SK-N-SH treated with all-trans-retinoic acid at 6 μM for 48 hours (cell line): ENCODE measurements at regions not wholly inside any gene's neighbourhood (a gene's known extent, or its start where the extent isn't known, plus 50 kb on each side); places are given as distances from the start of the nearest gene placed in this dataset.

Experiments
- ATAC-seq: fragments of 200-7000 bp; cut with Tn5 transposase; 3 replicates; pipeline ENCODE4 v1.9.1; 2020; ENCODE audit warnings: mild to moderate bottlenecking, moderate library complexity
- ARNTL ChIP-seq: fragments of 450-650 bp; formaldehyde crosslinking; IDR thresholded peaks from 2 replicates; pipeline ENCODE4 v1.5.0; 2020; ENCODE audit warnings: low read depth, mild to moderate bottlenecking, moderate library complexity, borderline replicate concordance
- BACH2 ChIP-seq: fragments of 250-450 bp; sonication (Bioruptor Pico); IDR thresholded peaks from 2 replicates; pipeline ENCODE4 v1.9.0; 2021; ENCODE audit warnings: mild to moderate bottlenecking, borderline replicate concordance
- CSDC2 ChIP-seq: fragments of 250-450 bp; sonication (Bioruptor Pico); IDR thresholded peaks from 2 replicates; pipeline ENCODE4 v1.5.0; 2020; ENCODE audit warnings: mild to moderate bottlenecking, moderate library complexity
- ESRRG ChIP-seq: fragments of 250-450 bp; sonication (Bioruptor Pico); IDR thresholded peaks from 2 replicates; pipeline ENCODE4 v1.6.1; 2021; ENCODE audit warnings: mild to moderate bottlenecking
- GLIS3 ChIP-seq: fragments of 250-450 bp; sonication (Bioruptor Pico); IDR thresholded peaks from 2 replicates; pipeline ENCODE4 v1.5.0; 2020; ENCODE audit warnings: mild to moderate bottlenecking, moderate library complexity
- ISL1 ChIP-seq: fragments of 250-450 bp; sonication (Bioruptor Pico); IDR thresholded peaks from 2 replicates; pipeline ENCODE4 v2.1.2; 2022; ENCODE audit warnings: mild to moderate bottlenecking, moderate library complexity
- OSR1 ChIP-seq: fragments of 250-450 bp; sonication (Bioruptor Pico); IDR thresholded peaks from 2 replicates; pipeline ENCODE4 v1.8.0; 2022; ENCODE audit warnings: moderate library complexity, mild to moderate bottlenecking, inconsistent platforms
- PPARA ChIP-seq: fragments of 250-450 bp; sonication (Bioruptor Pico); IDR thresholded peaks from 2 replicates; pipeline ENCODE4 v1.5.0; 2020; ENCODE audit warnings: mild to moderate bottlenecking, borderline replicate concordance
- RARB ChIP-seq: fragments of 250-450 bp; sonication (Bioruptor Pico); IDR thresholded peaks from 2 replicates; pipeline ENCODE4 v1.8.0; 2021; ENCODE audit warnings: mild to moderate bottlenecking, moderate library complexity
- SNAI2 ChIP-seq: fragments of 250-450 bp; sonication (Bioruptor Pico); IDR thresholded peaks from 2 replicates; pipeline ENCODE4 v1.5.0; 2020; ENCODE audit warnings: mild to moderate bottlenecking, moderate library complexity
- TCF4 ChIP-seq: fragments of 250-450 bp; sonication (Bioruptor Pico); IDR thresholded peaks from 2 replicates; pipeline ENCODE4 v1.8.0; 2021; ENCODE audit warnings: mild to moderate bottlenecking, moderate library complexity, borderline replicate concordance
- ZFP30 ChIP-seq: fragments of 450-650 bp; formaldehyde crosslinking; IDR thresholded peaks from 2 replicates; pipeline ENCODE4 v1.5.0; 2022; ENCODE audit warnings: mild to moderate bottlenecking, moderate library complexity
- ZNF565 ChIP-seq: fragments of 450-650 bp; formaldehyde crosslinking; conservative IDR thresholded peaks from 2 replicates; pipeline ENCODE4 v1.5.0; 2020; ENCODE audit warnings: low read depth, mild to moderate bottlenecking, moderate library complexity
- ZNF70 ChIP-seq: fragments of 450-650 bp; formaldehyde crosslinking; IDR thresholded peaks from 2 replicates; pipeline ENCODE4 v1.5.0; 2020; ENCODE audit warnings: mild to moderate bottlenecking, moderate library complexity
- ZNF8 ChIP-seq: fragments of 450-650 bp; formaldehyde crosslinking; IDR thresholded peaks from 2 replicates; pipeline ENCODE4 v1.5.0; 2020; ENCODE audit warnings: mild to moderate bottlenecking, moderate library complexity
- TF ChIP-seq, protein P1 (sequence below): fragments of 250-450 bp; sonication (Bioruptor Pico); IDR thresholded peaks from 2 replicates; pipeline ENCODE4 v1.5.1; 2020; ENCODE audit warnings: low read depth, mild to moderate bottlenecking, moderate library complexity
- TF ChIP-seq, protein P2 (sequence below): fragments of 250-450 bp; sonication (Bioruptor Pico); IDR thresholded peaks from 2 replicates; pipeline ENCODE4 v1.5.0; 2020; ENCODE audit warnings: mild to moderate bottlenecking, moderate library complexity
- TF ChIP-seq, protein P3 (sequence below): fragments of 250-450 bp; sonication (Bioruptor Pico); IDR thresholded peaks from 2 replicates; pipeline ENCODE4 v1.8.0; 2021; ENCODE audit warnings: low read depth, mild to moderate bottlenecking, moderate library complexity, borderline replicate concordance
- TF ChIP-seq, protein P4 (sequence below): fragments of 250-450 bp; sonication (Bioruptor Pico); IDR thresholded peaks from 2 replicates; pipeline ENCODE4 v1.5.1; 2021; ENCODE audit warnings: mild to moderate bottlenecking, moderate library complexity
- TF ChIP-seq, protein P5 (sequence below): fragments of 250-450 bp; sonication (Bioruptor Pico); IDR thresholded peaks from 2 replicates; pipeline ENCODE4 v1.8.0; 2020; ENCODE audit warnings: mild to moderate bottlenecking, moderate library complexity, borderline replicate concordance

DNA sequence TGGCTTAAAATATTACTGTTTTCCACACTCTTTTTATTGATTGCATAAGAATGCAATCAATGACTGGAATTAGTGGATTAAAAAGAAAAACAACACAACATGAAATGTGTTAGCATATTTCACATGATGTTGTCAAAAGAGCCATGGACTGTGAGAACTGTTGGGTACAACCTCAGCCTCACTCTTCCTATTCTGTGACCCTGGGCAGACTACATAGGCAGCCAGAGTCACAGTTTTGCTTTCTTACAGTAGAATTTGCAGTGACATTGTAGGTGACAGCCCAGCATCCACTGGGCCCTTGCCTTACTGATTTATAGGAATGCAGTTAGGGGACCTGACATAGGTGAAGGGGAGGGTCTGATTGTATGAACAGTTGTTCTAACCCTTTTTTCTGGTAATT, 471.4 kb upstream of the SLC35B3 start:
- ATAC-seq, result no peak
- TF ChIP-seq, protein P1, sequence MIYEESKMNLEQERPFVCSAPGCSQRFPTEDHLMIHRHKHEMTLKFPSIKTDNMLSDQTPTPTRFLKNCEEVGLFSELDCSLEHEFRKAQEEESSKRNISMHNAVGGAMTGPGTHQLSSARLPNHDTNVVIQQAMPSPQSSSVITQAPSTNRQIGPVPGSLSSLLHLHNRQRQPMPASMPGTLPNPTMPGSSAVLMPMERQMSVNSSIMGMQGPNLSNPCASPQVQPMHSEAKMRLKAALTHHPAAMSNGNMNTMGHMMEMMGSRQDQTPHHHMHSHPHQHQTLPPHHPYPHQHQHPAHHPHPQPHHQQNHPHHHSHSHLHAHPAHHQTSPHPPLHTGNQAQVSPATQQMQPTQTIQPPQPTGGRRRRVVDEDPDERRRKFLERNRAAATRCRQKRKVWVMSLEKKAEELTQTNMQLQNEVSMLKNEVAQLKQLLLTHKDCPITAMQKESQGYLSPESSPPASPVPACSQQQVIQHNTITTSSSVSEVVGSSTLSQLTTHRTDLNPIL (CRISPR knock-in tag), result no peak
- TF ChIP-seq ZNF8 (CRISPR knock-in tag), result no peak
- TF ChIP-seq PPARA (CRISPR knock-in tag), result no peak
- no peak for TF ChIP-seq ZNF70
- no peak for TF ChIP-seq ESRRG (CRISPR knock-in tag)
- TF ChIP-seq ZFP30, result no peak
- TF ChIP-seq, protein P2, sequence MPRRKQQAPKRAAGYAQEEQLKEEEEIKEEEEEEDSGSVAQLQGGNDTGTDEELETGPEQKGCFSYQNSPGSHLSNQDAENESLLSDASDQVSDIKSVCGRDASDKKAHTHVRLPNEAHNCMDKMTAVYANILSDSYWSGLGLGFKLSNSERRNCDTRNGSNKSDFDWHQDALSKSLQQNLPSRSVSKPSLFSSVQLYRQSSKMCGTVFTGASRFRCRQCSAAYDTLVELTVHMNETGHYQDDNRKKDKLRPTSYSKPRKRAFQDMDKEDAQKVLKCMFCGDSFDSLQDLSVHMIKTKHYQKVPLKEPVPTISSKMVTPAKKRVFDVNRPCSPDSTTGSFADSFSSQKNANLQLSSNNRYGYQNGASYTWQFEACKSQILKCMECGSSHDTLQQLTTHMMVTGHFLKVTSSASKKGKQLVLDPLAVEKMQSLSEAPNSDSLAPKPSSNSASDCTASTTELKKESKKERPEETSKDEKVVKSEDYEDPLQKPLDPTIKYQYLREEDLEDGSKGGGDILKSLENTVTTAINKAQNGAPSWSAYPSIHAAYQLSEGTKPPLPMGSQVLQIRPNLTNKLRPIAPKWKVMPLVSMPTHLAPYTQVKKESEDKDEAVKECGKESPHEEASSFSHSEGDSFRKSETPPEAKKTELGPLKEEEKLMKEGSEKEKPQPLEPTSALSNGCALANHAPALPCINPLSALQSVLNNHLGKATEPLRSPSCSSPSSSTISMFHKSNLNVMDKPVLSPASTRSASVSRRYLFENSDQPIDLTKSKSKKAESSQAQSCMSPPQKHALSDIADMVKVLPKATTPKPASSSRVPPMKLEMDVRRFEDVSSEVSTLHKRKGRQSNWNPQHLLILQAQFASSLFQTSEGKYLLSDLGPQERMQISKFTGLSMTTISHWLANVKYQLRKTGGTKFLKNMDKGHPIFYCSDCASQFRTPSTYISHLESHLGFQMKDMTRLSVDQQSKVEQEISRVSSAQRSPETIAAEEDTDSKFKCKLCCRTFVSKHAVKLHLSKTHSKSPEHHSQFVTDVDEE, result no peak
- no peak for TF ChIP-seq ZNF565 (CRISPR knock-in tag)
- TF ChIP-seq, protein P3, sequence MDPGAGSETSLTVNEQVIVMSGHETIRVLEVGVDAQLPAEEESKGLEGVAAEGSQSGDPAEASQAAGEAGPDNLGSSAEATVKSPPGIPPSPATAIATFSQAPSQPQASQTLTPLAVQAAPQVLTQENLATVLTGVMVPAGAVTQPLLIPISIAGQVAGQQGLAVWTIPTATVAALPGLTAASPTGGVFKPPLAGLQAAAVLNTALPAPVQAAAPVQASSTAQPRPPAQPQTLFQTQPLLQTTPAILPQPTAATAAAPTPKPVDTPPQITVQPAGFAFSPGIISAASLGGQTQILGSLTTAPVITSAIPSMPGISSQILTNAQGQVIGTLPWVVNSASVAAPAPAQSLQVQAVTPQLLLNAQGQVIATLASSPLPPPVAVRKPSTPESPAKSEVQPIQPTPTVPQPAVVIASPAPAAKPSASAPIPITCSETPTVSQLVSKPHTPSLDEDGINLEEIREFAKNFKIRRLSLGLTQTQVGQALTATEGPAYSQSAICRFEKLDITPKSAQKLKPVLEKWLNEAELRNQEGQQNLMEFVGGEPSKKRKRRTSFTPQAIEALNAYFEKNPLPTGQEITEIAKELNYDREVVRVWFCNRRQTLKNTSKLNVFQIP (CRISPR knock-in tag), result no peak
- no peak for TF ChIP-seq SNAI2 (CRISPR knock-in tag)
- TF ChIP-seq, protein P4, sequence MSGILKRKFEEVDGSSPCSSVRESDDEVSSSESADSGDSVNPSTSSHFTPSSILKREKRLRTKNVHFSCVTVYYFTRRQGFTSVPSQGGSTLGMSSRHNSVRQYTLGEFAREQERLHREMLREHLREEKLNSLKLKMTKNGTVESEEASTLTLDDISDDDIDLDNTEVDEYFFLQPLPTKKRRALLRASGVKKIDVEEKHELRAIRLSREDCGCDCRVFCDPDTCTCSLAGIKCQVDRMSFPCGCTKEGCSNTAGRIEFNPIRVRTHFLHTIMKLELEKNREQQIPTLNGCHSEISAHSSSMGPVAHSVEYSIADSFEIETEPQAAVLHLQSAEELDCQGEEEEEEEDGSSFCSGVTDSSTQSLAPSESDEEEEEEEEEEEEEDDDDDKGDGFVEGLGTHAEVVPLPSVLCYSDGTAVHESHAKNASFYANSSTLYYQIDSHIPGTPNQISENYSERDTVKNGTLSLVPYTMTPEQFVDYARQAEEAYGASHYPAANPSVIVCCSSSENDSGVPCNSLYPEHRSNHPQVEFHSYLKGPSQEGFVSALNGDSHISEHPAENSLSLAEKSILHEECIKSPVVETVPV (CRISPR knock-in tag), result no peak
- no peak for TF ChIP-seq TCF4
- no peak for TF ChIP-seq CSDC2
- no peak for TF ChIP-seq OSR1 (CRISPR knock-in tag)
- TF ChIP-seq GLIS3 (CRISPR knock-in tag), result no peak
- TF ChIP-seq BACH2 (CRISPR knock-in tag), result no peak
- no peak for TF ChIP-seq RARB (CRISPR knock-in tag)
- TF ChIP-seq, protein P5, sequence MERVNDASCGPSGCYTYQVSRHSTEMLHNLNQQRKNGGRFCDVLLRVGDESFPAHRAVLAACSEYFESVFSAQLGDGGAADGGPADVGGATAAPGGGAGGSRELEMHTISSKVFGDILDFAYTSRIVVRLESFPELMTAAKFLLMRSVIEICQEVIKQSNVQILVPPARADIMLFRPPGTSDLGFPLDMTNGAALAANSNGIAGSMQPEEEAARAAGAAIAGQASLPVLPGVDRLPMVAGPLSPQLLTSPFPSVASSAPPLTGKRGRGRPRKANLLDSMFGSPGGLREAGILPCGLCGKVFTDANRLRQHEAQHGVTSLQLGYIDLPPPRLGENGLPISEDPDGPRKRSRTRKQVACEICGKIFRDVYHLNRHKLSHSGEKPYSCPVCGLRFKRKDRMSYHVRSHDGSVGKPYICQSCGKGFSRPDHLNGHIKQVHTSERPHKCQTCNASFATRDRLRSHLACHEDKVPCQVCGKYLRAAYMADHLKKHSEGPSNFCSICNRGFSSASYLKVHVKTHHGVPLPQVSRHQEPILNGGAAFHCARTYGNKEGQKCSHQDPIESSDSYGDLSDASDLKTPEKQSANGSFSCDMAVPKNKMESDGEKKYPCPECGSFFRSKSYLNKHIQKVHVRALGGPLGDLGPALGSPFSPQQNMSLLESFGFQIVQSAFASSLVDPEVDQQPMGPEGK, result no peak
- TF ChIP-seq ISL1, result no peak

DNA sequence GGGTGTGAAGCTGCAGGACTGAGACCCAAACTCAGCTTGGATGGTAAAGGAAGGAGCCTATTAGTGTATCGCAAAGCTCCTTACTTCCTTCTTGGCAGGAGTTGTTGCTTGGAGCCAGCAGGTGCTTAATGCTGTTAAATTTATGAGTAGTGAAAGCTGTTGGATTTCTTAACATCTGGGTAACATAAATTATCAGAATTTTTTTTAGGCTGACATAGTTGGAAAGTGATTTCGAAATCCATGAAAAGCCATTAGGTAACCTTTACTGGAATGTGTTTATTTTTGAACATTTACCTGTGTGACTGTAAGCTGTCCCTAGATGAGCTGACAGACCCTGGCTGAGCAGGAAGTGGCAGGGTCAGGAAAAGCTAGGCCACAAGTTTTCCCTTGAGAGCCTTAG, 470.4 kb upstream of the SLC35B3 start:
- no peak for ATAC-seq
- no peak for TF ChIP-seq PPARA (CRISPR knock-in tag)
- TF ChIP-seq ARNTL, result no peak
- TF ChIP-seq, protein P5, result no peak
- TF ChIP-seq, protein P1 (CRISPR knock-in tag), result no peak
- TF ChIP-seq GLIS3 (CRISPR knock-in tag), result no peak
- no peak for TF ChIP-seq ISL1
- TF ChIP-seq ZNF565 (CRISPR knock-in tag), result no peak
